ENCODE measurements at regions not wholly inside any gene's neighbourhood (a gene's known extent, or its start where the extent isn't known, plus 50 kb on each side); places are given as distances from the start of the nearest gene placed in this dataset.
"Not testable (repeated sequence)": the region's sequence is repeated elsewhere in the genome, so short reads cannot be mapped to it uniquely, and the experiment has no call there.

- TF ChIP-seq, protein P1, sequence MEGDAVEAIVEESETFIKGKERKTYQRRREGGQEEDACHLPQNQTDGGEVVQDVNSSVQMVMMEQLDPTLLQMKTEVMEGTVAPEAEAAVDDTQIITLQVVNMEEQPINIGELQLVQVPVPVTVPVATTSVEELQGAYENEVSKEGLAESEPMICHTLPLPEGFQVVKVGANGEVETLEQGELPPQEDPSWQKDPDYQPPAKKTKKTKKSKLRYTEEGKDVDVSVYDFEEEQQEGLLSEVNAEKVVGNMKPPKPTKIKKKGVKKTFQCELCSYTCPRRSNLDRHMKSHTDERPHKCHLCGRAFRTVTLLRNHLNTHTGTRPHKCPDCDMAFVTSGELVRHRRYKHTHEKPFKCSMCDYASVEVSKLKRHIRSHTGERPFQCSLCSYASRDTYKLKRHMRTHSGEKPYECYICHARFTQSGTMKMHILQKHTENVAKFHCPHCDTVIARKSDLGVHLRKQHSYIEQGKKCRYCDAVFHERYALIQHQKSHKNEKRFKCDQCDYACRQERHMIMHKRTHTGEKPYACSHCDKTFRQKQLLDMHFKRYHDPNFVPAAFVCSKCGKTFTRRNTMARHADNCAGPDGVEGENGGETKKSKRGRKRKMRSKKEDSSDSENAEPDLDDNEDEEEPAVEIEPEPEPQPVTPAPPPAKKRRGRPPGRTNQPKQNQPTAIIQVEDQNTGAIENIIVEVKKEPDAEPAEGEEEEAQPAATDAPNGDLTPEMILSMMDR (IDR thresholded peaks at IDR 0.05; ENCODE audit: low read depth, low read length): peak; percentile 52
- no peak for DNase-seq (ENCODE audit: extremely low read depth, low read depth)
These were observed 501.4 kb downstream of the TTLL7 start for GRCh38 chr1:83497563-83497962.

DNA sequence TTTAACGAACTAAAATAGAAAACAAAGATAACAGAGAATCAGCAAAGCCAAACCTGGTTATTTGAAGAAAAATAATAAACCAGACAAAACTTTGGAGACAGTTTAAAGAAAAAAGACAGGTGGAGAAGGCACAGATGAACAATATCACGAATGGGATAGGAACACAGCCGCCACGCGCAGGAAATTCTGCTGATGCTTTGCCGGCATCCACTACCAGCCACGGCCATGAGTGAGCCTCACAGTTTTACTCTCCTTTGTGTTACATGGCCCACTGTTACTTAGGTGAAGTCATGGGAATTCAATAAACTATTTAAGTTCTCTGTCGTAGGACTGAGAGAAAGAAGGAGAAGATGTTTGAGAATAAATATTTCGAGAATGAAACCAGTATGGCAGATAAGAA lies 503.4 kb downstream of the TTLL7 start:
- TF ChIP-seq, protein P1 (IDR thresholded peaks at IDR 0.05; ENCODE audit: low read depth, low read length): no peak
- DNase-seq (ENCODE audit: extremely low read depth, low read depth): no peak

- no peak for DNase-seq (ENCODE audit: extremely low read depth, low read depth)
- TF ChIP-seq, protein P1 (IDR thresholded peaks at IDR 0.05; ENCODE audit: low read depth, low read length): no peak
These were observed 505.3 kb downstream of the TTLL7 start for GRCh38 chr1:83493633-83494032.

DNA sequence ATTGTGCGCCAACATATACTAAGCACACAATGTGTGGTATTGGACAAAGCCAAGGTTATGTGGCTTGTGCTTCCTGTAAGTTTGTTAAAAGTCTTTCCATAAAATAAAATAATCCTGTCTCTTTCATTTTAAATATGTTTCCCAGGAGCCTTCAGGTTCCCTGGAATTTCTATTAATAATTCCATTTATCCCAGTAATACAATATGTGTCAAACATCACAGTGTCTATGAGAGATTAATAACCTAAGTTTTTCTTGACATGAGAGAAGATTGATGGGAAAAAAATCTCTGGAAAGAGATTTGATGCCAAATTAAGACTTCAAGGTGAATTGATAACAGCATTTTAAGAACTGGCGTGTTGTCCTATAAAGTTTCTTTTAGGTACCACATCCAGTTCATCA lies 507.0 kb downstream of the TTLL7 start:
- TF ChIP-seq, protein P1 (IDR thresholded peaks at IDR 0.05; ENCODE audit: low read depth, low read length): no peak
- no peak for DNase-seq (ENCODE audit: extremely low read depth, low read depth)

DNA sequence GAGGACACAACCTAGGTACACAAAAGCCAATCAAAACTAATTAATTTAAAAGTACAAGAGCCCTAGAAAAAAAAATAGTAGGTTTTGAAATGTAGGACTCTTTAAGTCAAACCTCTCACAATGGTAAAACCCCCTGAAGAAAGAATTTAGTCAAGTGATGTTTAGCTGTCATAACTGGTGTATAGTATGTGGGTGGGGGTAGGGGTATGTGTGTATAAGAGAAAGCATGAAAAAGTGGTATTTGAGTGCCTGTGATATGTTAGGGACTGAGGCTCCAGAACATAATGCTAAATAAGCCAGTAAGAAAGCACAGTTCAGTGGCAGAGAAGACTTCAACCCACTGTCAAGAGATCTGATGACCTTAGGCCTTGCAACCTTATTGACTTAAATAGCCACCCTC lies 507.9 kb downstream of the TTLL7 start:
- no peak for DNase-seq (ENCODE audit: extremely low read depth, low read depth)
- TF ChIP-seq, protein P1 (IDR thresholded peaks at IDR 0.05; ENCODE audit: low read depth, low read length): no peak

- not testable (repeated sequence) for DNase-seq (ENCODE audit: extremely low read depth, low read depth)
These were observed 510.8 kb downstream of the TTLL7 start for GRCh38 chr1:83488105-83488504.

- not testable (repeated sequence) for DNase-seq (ENCODE audit: extremely low read depth, low read depth)
These were observed 511.5 kb downstream of the TTLL7 start for GRCh38 chr1:83487460-83487859.

DNA sequence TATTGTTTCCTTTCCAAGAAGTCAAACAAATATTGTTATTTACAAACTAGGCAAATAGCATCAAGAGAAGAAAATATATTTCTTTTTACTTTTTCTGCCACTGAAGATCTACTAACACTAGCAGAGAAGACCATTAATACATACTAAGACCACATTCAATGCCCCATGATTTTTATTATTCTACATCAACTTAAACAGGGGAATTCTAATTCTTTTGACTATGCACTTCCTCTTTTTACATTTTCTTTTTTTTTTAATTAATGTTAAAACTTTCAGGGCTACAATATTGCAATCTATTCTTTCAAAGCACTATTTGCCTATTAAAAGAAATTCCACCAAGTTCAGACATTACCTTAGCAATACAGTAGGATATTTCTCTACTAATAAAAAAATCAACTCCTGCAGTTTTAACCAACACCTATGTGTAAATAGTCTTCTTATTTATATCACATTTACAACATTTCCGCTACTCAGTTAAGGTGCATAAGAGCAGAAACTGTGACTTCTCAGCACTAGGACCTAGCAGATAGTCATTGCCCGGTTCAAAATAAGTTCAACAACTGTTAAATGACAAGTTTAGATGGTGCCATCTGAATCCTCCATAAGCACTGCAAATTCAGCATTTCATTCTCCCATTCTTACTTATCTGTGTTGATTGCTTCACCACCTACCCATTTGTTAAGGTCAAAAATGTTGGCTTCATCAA lies 513.5 kb downstream of the TTLL7 start:
- DNase-seq (ENCODE audit: extremely low read depth, low read depth): not testable (repeated sequence)

DNA sequence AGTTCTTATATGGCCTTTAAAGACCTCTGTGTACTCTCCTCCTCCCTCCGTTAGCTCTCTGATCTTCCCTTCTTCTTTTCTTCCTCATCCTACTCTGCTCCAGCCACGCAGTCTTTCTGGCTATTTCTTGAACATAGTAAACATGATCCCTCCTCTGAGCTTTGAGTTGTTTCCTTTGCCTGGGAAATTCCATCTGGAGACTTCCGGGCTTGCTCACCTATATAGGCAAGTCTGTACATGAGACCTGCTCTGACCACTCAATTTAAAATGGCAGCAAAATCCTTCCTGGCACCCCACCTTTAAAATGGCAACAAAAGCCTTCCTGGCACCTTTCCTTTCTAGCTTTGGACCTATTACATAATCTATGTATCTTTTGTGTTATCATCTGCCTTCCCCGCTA lies 517.6 kb downstream of the TTLL7 start:
- not testable (repeated sequence) for DNase-seq (ENCODE audit: extremely low read depth, low read depth)

GRCh38 chr1:83479591-83480239 lies 519.2 kb downstream of the TTLL7 start:
- not testable (repeated sequence) for DNase-seq (ENCODE audit: extremely low read depth, low read depth)

GRCh38 chr1:83478127-83478526 lies 520.8 kb downstream of the TTLL7 start:
- not testable (repeated sequence) for DNase-seq (ENCODE audit: extremely low read depth, low read depth)

GRCh38 chr1:83476518-83476917 lies 522.4 kb downstream of the TTLL7 start:
- not testable (repeated sequence) for DNase-seq (ENCODE audit: extremely low read depth, low read depth)

DNA sequence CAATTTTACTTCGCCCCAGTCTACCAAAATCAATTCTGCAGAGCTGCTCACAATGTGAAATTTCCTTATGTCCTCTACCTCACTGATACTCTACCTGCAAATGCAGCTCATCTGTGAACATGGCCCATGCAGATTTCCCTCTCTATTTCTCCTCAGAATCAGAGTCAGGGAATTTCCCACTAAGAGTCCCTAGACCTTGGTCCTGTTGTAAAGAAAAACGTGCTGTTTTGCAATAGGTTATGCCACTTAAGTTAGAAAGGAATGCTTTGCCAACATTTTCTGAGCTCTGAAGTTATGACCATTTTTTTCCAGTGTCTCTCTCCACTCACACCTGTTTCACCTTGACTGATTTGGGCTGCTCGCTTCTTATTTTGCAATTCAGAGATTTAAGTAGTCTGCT lies 524.0 kb downstream of the TTLL7 start:
- DNase-seq (ENCODE audit: extremely low read depth, low read depth): not testable (repeated sequence)

- DNase-seq (ENCODE audit: extremely low read depth, low read depth): not testable (repeated sequence)
These were observed 524.9 kb downstream of the TTLL7 start for GRCh38 chr1:83473986-83474385.

GRCh38 chr1:83472066-83472465 lies 526.9 kb downstream of the TTLL7 start:
- DNase-seq (ENCODE audit: extremely low read depth, low read depth): not testable (repeated sequence)

Measured in AG09319 (cell line).